ENCODE measurements at regions not wholly inside any gene's neighbourhood (a gene's known extent, or its start where the extent isn't known, plus 50 kb on each side); places are given as distances from the start of the nearest gene placed in this dataset.

GRCh38 chr4:13133700-13134099 lies 350.4 kb downstream of the RAB28 start:
- TF ChIP-seq, protein P1, sequence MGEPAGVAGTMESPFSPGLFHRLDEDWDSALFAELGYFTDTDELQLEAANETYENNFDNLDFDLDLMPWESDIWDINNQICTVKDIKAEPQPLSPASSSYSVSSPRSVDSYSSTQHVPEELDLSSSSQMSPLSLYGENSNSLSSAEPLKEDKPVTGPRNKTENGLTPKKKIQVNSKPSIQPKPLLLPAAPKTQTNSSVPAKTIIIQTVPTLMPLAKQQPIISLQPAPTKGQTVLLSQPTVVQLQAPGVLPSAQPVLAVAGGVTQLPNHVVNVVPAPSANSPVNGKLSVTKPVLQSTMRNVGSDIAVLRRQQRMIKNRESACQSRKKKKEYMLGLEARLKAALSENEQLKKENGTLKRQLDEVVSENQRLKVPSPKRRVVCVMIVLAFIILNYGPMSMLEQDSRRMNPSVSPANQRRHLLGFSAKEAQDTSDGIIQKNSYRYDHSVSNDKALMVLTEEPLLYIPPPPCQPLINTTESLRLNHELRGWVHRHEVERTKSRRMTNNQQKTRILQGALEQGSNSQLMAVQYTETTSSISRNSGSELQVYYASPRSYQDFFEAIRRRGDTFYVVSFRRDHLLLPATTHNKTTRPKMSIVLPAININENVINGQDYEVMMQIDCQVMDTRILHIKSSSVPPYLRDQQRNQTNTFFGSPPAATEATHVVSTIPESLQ (CRISPR knock-in tag; IDR thresholded peaks at IDR 0.05), result no peak
- TF ChIP-seq ETV6 (IDR thresholded peaks at IDR 0.05; ENCODE audit: borderline replicate concordance in 1 of 2, low read depth in 2 of 2, low read length in 1 of 2) (no peak), ETV6 (CRISPR knock-in tag; IDR thresholded peaks at IDR 0.05; ENCODE audit: borderline replicate concordance) (no peak), RCOR1 (IDR thresholded peaks at IDR 0.05; ENCODE audit: borderline replicate concordance in 1 of 2, low read depth in 2 of 2, low read length in 2 of 2) (no peak), ZFP91 (CRISPR knock-in tag; IDR thresholded peaks at IDR 0.05) (no peak), GTF2A2 (tag; IDR thresholded peaks at IDR 0.05) (no peak), GTF3C2 (IDR thresholded peaks at IDR 0.05; ENCODE audit: borderline replicate concordance, extremely low read depth, insufficient read length) (no peak), ZFX (CRISPR knock-in tag; IDR thresholded peaks at IDR 0.05) (no peak)
- no peak overlapping the region for H2AFZ ChIP-seq (ENCODE audit: low read depth, low read length)
- ChIA-PET POLR2A (no interaction called here), CTCF (ENCODE audit: low intra/inter-chr PET ratio) (no interaction called here)
- no peaks in the 10 kb centered on the region for H3K27me3 ChIP-seq (ENCODE audit: control insufficient read depth in 2 of 2, insufficient read depth in 2 of 2, low read length in 2 of 2)
- in situ Hi-C loops (cut with MboI), result no loop called here
- no peak for ATAC-seq
- no peaks in the 10 kb centered on the region for H3K79me2 ChIP-seq (ENCODE audit: control insufficient read depth, insufficient read depth, low read length)
- DNase-seq (ENCODE audit: extremely low read depth in 1 of 4, low spot score in 3 of 4), result no peak
- no peaks in the 10 kb centered on the region for H3K36me3 ChIP-seq (ENCODE audit: control insufficient read depth, insufficient read depth, low read length)
- FAIRE-seq, result no peak
- H4K20me1 ChIP-seq (replicated peaks; ENCODE audit: control insufficient read depth, insufficient read depth, low read length), result no peaks in the 10 kb centered on the region
- BruUV-seq (replicated peaks), result no TSS peak
- no peaks in the 10 kb centered on the region for H3K4me1 ChIP-seq (replicated peaks in 1 of 2; ENCODE audit: control insufficient read depth in 2 of 2, insufficient read depth in 2 of 2, low read length in 2 of 2)
- no peaks in the 10 kb centered on the region for H3K9me3 ChIP-seq (replicated peaks; ENCODE audit: control insufficient read depth, insufficient read depth, low read depth, low read length)
- H3K9ac ChIP-seq (ENCODE audit: insufficient read depth in 1 of 2, low read depth in 2 of 2, low read length in 2 of 2), result no peak overlapping the region
- no peak overlapping the region for H3K4me3 ChIP-seq
- 4% methylated on average over 4 of the region's 4 CpGs for WGBS (ENCODE audit: insufficient coverage, low coverage, missing lambda C conversion rate)
- intact Hi-C loops (cut with micrococcal nuclease), result no loop called here
- no peak overlapping the region for H3K27ac ChIP-seq (ENCODE audit: extremely low read depth, low read depth, low read length)
- H3K9me1 ChIP-seq (ENCODE audit: control insufficient read depth, insufficient read depth, low read length), result no peaks in the 10 kb centered on the region
- no peak overlapping the region for H3K4me2 ChIP-seq (ENCODE audit: insufficient read depth, low read length)

All from K562 (cell line).